Smooth muscle cell (in vitro differentiated cells): ENCODE measurements at regions not wholly inside any gene's neighbourhood (a gene's known extent, or its start where the extent isn't known, plus 50 kb on each side); places are given as distances from the start of the nearest gene placed in this dataset.

ENCODE experiments used
- DNase-seq: peaks from one replicate; lab custom pipeline; 2025; ENCODE audit not compliant: unreplicated experiment; lab: John Stamatoyannopoulos, UW
- H2AFZ ChIP-seq: fragments of 200-600 bp; sonication (generic); 2 replicates; pipeline ENCODE4 v1.6.0; 2016; ENCODE audit warnings: antibody characterized with exemption, low read depth, mild to moderate bottlenecking
- H3F3A ChIP-seq: fragments of 200-600 bp; sonication (generic); 2 replicates; pipeline ENCODE4 v1.6.0; 2017; ENCODE audit warnings: antibody characterized with exemption, low read depth
- H3K27ac ChIP-seq: fragments of 200-600 bp; sonication (generic); 2 replicates; pipeline ENCODE4 v1.5.1; 2016; ENCODE audit warnings: low read depth, mild to moderate bottlenecking
- H3K27me3 ChIP-seq: fragments of 200-600 bp; sonication (generic); 2 replicates; pipeline ENCODE4 v1.6.1; 2016; ENCODE audit warnings: low read depth, mild to moderate bottlenecking
- H3K36me3 ChIP-seq: fragments of 200-600 bp; sonication (generic); 2 replicates; pipeline ENCODE4 v1.5.1; 2016; ENCODE audit warnings: low read depth
- H3K4me1 ChIP-seq: fragments of 200-600 bp; sonication (generic); 2 replicates; pipeline ENCODE4 v1.5.1; 2016; ENCODE audit warnings: low read depth
- H3K4me2 ChIP-seq: fragments of 200-600 bp; sonication (generic); 2 replicates; pipeline ENCODE4 v1.6.0; 2016; ENCODE audit warnings: mild to moderate bottlenecking
- H3K4me3 ChIP-seq: fragments of 200-600 bp; sonication (generic); 2 replicates; pipeline ENCODE4 v1.5.1; 2016; ENCODE audit warnings: mild to moderate bottlenecking
- H3K79me2 ChIP-seq: fragments of 200-600 bp; sonication (generic); 2 replicates; pipeline ENCODE4 v1.6.0; 2016; ENCODE audit warnings: low read depth, mild to moderate bottlenecking
- H3K9ac ChIP-seq: fragments of 200-600 bp; sonication (generic); 2 replicates; pipeline ENCODE4 v1.6.0; 2016; ENCODE audit warnings: low read depth
- H3K9me3 ChIP-seq: fragments of 200-600 bp; sonication (generic); replicated peaks from 2 replicates; pipeline ENCODE4 v1.5.1; 2016; ENCODE audit warnings: low read depth
- H4K20me1 ChIP-seq: fragments of 200-600 bp; sonication (generic); 2 replicates; pipeline ENCODE4 v1.6.0; 2016; ENCODE audit warnings: low read depth
- WGBS: methylation state at CpG from one replicate; pipeline ENCODE4 v1.1.7; 2016; ENCODE audit warnings: low lambda C conversion rate; 5-methylcytosine and 5-hydroxymethylcytosine counted together
- TF ChIP-seq, protein P1 (sequence below): fragments of 200-600 bp; sonication (generic); IDR thresholded peaks from 2 replicates; pipeline ENCODE4 v1.5.1; 2017; ENCODE audit warnings: borderline replicate concordance, mild to moderate bottlenecking, antibody characterized with exemption; ENCODE audit not compliant: insufficient read depth, poor library complexity, severe bottlenecking

DNA sequence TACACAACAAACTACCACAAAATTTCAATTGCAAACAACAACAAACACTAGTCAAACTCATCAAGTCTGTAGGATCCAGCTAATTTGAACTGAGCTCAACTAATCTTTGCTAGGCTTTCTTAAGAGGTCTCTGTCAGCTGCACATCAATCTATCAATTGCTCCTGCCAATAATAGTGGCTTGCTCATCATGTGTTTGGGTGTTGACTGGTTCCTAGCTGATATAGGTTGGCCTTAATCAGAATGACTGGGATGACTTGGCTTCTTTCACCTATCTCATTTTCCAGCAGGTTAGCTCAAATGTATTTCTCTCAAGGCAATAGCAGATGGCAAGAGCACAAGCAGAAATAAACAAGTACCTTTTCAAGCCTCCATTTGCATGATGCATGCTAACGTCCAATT, 370.3 kb upstream of the NFE2L3 start:
- no peaks in the 10 kb centered on the region for H3K36me3 ChIP-seq
- H3K27ac ChIP-seq = no peak overlapping the region
- H3K79me2 ChIP-seq = no peaks in the 10 kb centered on the region
- H3K4me1 ChIP-seq = no peaks in the 10 kb centered on the region
- no peak overlapping the region for H2AFZ ChIP-seq
- no peaks in the 10 kb centered on the region for H3K27me3 ChIP-seq
- H3K9me3 ChIP-seq = no peaks in the 10 kb centered on the region
- no peaks in the 10 kb centered on the region for H4K20me1 ChIP-seq
- TF ChIP-seq, protein P1, sequence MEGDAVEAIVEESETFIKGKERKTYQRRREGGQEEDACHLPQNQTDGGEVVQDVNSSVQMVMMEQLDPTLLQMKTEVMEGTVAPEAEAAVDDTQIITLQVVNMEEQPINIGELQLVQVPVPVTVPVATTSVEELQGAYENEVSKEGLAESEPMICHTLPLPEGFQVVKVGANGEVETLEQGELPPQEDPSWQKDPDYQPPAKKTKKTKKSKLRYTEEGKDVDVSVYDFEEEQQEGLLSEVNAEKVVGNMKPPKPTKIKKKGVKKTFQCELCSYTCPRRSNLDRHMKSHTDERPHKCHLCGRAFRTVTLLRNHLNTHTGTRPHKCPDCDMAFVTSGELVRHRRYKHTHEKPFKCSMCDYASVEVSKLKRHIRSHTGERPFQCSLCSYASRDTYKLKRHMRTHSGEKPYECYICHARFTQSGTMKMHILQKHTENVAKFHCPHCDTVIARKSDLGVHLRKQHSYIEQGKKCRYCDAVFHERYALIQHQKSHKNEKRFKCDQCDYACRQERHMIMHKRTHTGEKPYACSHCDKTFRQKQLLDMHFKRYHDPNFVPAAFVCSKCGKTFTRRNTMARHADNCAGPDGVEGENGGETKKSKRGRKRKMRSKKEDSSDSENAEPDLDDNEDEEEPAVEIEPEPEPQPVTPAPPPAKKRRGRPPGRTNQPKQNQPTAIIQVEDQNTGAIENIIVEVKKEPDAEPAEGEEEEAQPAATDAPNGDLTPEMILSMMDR = no peak
- no peaks in the 10 kb centered on the region for H3F3A ChIP-seq
- DNase-seq = no peak
- no peak overlapping the region for H3K4me3 ChIP-seq
- H3K9ac ChIP-seq = no peak overlapping the region
- WGBS = 96% methylated on average over 1 of the region's 1 CpG
- H3K4me2 ChIP-seq = no peak overlapping the region

DNA sequence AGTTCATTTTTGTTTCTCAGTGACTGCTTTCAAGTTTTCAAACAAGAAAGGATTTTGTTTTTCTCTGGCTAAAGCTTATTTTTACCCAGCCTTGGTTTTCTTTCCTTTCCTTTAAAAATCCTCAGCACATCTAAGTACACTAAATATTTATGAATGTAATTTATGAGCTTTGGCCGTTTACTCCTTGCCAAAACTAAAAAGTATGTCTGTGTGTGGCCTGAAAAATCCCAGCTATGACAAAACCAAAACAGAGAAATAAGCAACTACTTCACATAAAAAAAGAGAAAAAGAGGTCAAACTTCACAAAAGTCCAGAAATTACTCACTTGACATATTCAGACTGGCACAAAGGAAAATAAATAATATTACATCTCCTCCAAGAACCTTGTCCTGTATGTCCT, 365.1 kb upstream of the NFE2L3 start:
- no peak overlapping the region for H3K27ac ChIP-seq

DNA sequence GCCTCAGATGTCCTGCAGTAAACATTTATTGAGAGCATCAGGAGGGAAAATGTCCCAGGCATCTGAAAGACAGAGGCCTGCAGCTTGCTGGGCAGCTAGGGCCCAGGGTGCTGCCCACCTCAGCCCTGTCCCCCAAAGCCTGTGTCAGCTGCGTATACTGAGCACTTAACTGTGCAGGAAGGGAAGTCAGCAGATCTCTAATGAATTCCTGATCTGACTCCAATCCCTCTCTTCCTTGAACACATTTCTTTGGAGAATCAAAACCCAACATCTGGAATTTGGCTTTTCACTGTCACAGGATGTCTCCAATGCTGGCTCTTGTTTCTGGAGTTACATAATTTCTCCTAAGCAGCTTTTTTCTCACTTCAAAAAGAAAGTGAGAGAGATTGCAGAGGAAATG, 364.7 kb upstream of the NFE2L3 start:
- Histone ChIP-seq H4K20me1 (no peaks in the 10 kb centered on the region), H3K4me3 (no peak overlapping the region), H3K9ac (no peak overlapping the region), H3K27me3 (no peaks in the 10 kb centered on the region), H3K27ac (no peak overlapping the region), H3K36me3 (no peaks in the 10 kb centered on the region), H3K4me1 (no peaks in the 10 kb centered on the region), H2AFZ (no peak overlapping the region), H3K79me2 (no peaks in the 10 kb centered on the region), H3K9me3 (no peaks in the 10 kb centered on the region), H3F3A (peaks cover 4% of the 10 kb centered on the region), H3K4me2 (no peak overlapping the region)
- WGBS = 83% methylated on average over 1 of the region's 1 CpG
- TF ChIP-seq, protein P1 = no peak
- no peak for DNase-seq

More for the DNA sequence above, 365.1 kb upstream of the NFE2L3 start:
- Histone ChIP-seq H3K36me3 (no peaks in the 10 kb centered on the region), H3F3A (peaks cover 4% of the 10 kb centered on the region), H3K79me2 (no peaks in the 10 kb centered on the region), H3K9ac (no peak overlapping the region), H3K4me3 (no peak overlapping the region), H3K27me3 (no peaks in the 10 kb centered on the region), H3K4me2 (no peak overlapping the region), H3K9me3 (no peaks in the 10 kb centered on the region), H3K4me1 (no peaks in the 10 kb centered on the region), H2AFZ (no peak overlapping the region), H4K20me1 (no peaks in the 10 kb centered on the region)
- WGBS = 11% methylated on average over 1 of the region's 1 CpG
- no peak for DNase-seq
- TF ChIP-seq, protein P1 = no peak

DNA sequence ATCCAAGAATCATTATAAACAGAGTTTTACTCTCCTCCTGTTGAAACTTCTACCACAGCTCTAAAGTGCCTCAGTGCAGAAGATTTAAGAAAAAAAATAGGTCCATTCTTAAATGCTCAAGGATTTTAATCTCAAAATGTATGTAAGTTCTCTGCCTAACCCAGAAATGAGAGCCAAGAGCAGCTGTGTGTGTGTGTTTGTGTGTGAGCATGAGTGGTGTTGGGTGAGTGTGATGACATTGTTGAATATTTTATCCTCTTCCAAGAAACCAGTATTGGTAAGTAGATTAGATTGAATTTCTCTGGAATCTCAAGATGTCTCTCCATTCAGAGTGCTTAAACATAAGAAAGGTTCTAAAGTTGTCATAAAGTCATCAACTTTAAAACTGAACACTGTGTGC, 363.6 kb upstream of the NFE2L3 start:
- H3K79me2 ChIP-seq = no peaks in the 10 kb centered on the region
- H3K27me3 ChIP-seq = no peaks in the 10 kb centered on the region
- H3K4me3 ChIP-seq = no peak overlapping the region
- no peak overlapping the region for H3K27ac ChIP-seq
- TF ChIP-seq, protein P1 = no peak
- H3K36me3 ChIP-seq = no peaks in the 10 kb centered on the region
- H2AFZ ChIP-seq = no peak overlapping the region
- no peak overlapping the region for H3K9ac ChIP-seq
- no peaks in the 10 kb centered on the region for H3K4me1 ChIP-seq
- no peak for DNase-seq
- H3F3A ChIP-seq = peaks cover 4% of the 10 kb centered on the region
- H4K20me1 ChIP-seq = no peaks in the 10 kb centered on the region
- no peak overlapping the region for H3K4me2 ChIP-seq
- no peaks in the 10 kb centered on the region for H3K9me3 ChIP-seq
